ENCODE measurements at regions not wholly inside any gene's neighbourhood (a gene's known extent, or its start where the extent isn't known, plus 50 kb on each side); places are given as distances from the start of the nearest gene placed in this dataset.

DNA sequence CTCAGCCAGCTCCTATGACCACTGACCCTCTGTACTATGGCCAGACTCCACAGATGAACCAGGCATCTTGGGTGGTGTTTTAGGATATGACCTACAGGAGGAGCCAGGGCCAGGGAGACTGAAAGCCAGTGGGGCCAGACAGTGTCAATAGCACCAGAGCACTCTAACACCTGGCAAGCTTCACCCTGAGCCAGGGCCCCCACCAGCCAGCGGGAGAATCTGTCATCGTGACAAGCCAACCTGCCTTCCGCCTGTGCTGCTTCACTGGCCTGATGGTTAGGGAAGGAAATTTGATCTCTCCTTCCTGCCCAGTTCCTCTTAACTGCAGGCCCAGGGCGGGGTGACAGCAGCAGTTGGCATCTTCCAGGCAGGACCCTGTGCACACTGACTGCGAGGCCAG lies 222.4 kb downstream of the UQCRFS1 start:
- ATAC-seq (ENCODE audit: low read depth) (no peak), DNase-seq (no peak)
- Mint-ChIP-seq H3K36me3 (ENCODE audit: low read depth) (no peaks in the 10 kb centered on the region), H3K4me3 (no peak overlapping the region), H3K9me3 (peaks cover 17% of the 10 kb centered on the region), H3K27ac (no peak overlapping the region), H3K4me1 (no peaks in the 10 kb centered on the region), H3K27me3 (no peaks in the 10 kb centered on the region)
- ChIA-PET POLR2A (no interaction called here), CTCF (no interaction called here)
- TF ChIP-seq, protein P1, sequence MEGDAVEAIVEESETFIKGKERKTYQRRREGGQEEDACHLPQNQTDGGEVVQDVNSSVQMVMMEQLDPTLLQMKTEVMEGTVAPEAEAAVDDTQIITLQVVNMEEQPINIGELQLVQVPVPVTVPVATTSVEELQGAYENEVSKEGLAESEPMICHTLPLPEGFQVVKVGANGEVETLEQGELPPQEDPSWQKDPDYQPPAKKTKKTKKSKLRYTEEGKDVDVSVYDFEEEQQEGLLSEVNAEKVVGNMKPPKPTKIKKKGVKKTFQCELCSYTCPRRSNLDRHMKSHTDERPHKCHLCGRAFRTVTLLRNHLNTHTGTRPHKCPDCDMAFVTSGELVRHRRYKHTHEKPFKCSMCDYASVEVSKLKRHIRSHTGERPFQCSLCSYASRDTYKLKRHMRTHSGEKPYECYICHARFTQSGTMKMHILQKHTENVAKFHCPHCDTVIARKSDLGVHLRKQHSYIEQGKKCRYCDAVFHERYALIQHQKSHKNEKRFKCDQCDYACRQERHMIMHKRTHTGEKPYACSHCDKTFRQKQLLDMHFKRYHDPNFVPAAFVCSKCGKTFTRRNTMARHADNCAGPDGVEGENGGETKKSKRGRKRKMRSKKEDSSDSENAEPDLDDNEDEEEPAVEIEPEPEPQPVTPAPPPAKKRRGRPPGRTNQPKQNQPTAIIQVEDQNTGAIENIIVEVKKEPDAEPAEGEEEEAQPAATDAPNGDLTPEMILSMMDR (IDR thresholded peaks at IDR 0.05), result no peak
- intact Hi-C loops (cut with micrococcal nuclease), result no loop called here

DNA sequence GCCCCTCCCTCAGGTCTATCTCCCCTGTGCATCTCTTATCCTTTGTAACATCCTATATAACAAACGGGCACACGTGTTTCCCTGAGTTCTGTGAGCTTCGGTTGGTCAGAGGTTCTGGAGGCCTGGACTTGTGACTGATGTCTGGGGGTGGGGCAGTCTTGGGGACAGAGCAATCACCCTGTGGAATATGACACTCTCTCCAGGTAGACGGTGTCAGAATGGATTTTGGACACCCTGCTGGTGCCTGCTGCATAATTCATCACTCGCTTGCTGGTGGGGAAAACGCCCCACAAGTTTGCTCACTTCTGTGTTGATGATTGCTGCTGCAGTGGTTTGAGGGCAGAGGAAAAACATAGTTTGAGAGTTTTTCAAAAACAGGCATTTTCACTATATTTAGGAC lies 223.2 kb downstream of the UQCRFS1 start:
- ChIA-PET POLR2A (no interaction called here), CTCF (no interaction called here)
- H3K9me3 Mint-ChIP-seq, result peaks cover 19% of the 10 kb centered on the region
- no peaks in the 10 kb centered on the region for H3K4me1 Mint-ChIP-seq
- H3K27ac Mint-ChIP-seq, result no peak overlapping the region
- TF ChIP-seq, protein P1 (IDR thresholded peaks at IDR 0.05), result no peak
- ATAC-seq (ENCODE audit: low read depth) (no peak), DNase-seq (no peak)
- H3K36me3 Mint-ChIP-seq (ENCODE audit: low read depth), result no peaks in the 10 kb centered on the region
- H3K4me3 Mint-ChIP-seq, result no peak overlapping the region
- H3K27me3 Mint-ChIP-seq, result no peaks in the 10 kb centered on the region
- intact Hi-C loops (cut with micrococcal nuclease), result no loop called here

DNA sequence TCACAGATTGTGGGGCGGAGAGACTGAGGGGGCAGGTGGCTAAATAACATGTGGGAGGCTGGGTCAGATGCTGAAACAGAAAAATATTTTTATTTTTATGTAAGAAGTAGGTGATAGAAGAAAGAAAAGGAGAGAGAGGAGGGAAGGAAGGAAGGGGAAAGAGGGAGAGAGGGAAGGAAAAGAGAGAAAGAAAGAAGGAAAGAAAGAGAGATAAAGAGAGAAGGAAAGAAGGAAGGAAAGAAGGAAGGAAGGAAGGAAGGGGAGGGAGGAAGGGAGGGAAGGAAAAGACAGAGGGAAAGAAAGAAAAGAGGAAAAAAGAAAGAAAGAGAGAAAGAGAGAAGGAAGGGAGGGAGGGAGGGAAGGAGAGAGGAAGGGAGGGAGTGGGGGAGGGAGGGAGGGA lies 224.9 kb downstream of the UQCRFS1 start:
- intact Hi-C loops (cut with micrococcal nuclease), result no loop called here
- no peak overlapping the region for H3K4me3 Mint-ChIP-seq
- H3K27me3 Mint-ChIP-seq, result no peaks in the 10 kb centered on the region
- POLR2A ChIA-PET, result no interaction called here
- no peak overlapping the region for H3K27ac Mint-ChIP-seq
- TF ChIP-seq, protein P1 (IDR thresholded peaks at IDR 0.05), result no peak
- ATAC-seq (ENCODE audit: low read depth), result no peak
- H3K9me3 Mint-ChIP-seq, result peaks cover 8% of the 10 kb centered on the region
- DNase-seq, result no peak
- no peaks in the 10 kb centered on the region for H3K36me3 Mint-ChIP-seq (ENCODE audit: low read depth)
- CTCF ChIA-PET, result no interaction called here
- no peaks in the 10 kb centered on the region for H3K4me1 Mint-ChIP-seq

DNA sequence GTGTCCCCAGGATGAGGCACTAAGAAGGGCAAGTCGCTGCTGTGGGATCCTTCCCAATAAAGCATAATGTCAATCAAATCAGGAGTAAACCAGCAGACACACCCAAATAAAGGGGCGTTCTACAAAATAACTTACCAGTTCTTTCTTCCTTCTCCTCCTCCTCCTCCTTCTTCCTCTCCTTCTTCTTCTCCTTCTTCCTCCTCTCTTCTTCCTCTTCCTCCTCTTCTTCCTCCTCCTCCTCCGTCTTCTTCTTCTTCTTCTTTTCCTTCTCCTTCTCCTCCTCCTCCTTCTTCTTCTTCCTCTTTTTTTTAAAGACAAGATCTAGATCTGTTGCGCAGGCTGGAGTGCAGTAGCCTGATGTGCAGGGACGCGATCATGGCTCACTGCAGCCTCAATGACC lies 225.8 kb downstream of the UQCRFS1 start:
- CTCF ChIA-PET, result no interaction called here
- DNase-seq (no peak), ATAC-seq (ENCODE audit: low read depth) (no peak)
- Mint-ChIP-seq H3K36me3 (ENCODE audit: low read depth) (no peaks in the 10 kb centered on the region), H3K4me1 (no peaks in the 10 kb centered on the region), H3K27me3 (no peaks in the 10 kb centered on the region), H3K27ac (no peak overlapping the region), H3K4me3 (no peak overlapping the region), H3K9me3 (peaks cover 6% of the 10 kb centered on the region)
- intact Hi-C loops (cut with micrococcal nuclease), result no loop called here
- POLR2A ChIA-PET, result no interaction called here
- TF ChIP-seq, protein P1 (IDR thresholded peaks at IDR 0.05), result no peak

DNA sequence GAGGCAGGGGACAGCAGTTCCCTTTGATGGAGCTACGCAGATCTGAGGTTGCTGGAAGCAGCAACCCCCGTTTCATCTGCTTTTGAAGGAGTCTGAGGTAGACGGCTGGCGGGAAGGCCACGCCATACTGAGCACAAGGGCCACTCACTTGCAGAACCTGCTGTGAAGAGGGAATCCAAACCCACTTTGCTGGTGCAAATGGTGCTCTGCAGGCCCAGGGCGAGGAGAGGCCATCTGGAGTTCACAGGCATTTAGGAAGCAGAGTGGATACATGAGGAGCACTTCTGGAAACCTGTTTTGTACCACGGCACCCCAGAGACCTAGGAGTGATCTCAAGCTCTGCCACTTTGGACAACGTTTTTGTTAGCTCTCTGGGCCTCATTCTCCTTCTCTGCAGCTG lies 227.8 kb downstream of the UQCRFS1 start:
- Mint-ChIP-seq H3K27ac (no peak overlapping the region), H3K36me3 (ENCODE audit: low read depth) (no peaks in the 10 kb centered on the region), H3K9me3 (peaks cover 6% of the 10 kb centered on the region), H3K27me3 (no peaks in the 10 kb centered on the region), H3K4me1 (no peaks in the 10 kb centered on the region), H3K4me3 (no peak overlapping the region)
- ChIA-PET POLR2A (no interaction called here), CTCF (no interaction called here)
- DNase-seq (no peak), ATAC-seq (ENCODE audit: low read depth) (no peak)
- intact Hi-C loops (cut with micrococcal nuclease), result no loop called here
- TF ChIP-seq, protein P1 (IDR thresholded peaks at IDR 0.05), result no peak
